Duodenal mucosa (tissue), 2 donors: ENCODE measurements at regions not wholly inside any gene's neighbourhood (a gene's known extent, or its start where the extent isn't known, plus 50 kb on each side); places are given as distances from the start of the nearest gene placed in this dataset.

ENCODE experiments used
- H3K27ac ChIP-seq: one replicate; pipeline ENCODE4 v1.7.0; 2013; ENCODE audit warnings: low read depth, low read length
- H3K27me3 ChIP-seq, 2 donors: one replicate each; pipeline ENCODE4 v1.7.0; 2013; ENCODE audit warnings: low read length in 2 of 2, control low read depth in 1 of 2; ENCODE audit not compliant: insufficient read depth in 2 of 2, control insufficient read depth in 1 of 2
- H3K36me3 ChIP-seq, 2 donors: one replicate each; pipeline ENCODE4 v1.7.0; 2013; ENCODE audit warnings: low read length in 2 of 2, control low read depth in 1 of 2; ENCODE audit not compliant: insufficient read depth in 2 of 2, control insufficient read depth in 1 of 2
- H3K4me1 ChIP-seq, 2 donors: one replicate each; pipeline ENCODE4 v1.7.0; 2013; ENCODE audit warnings: low read length in 2 of 2, control low read depth in 1 of 2; ENCODE audit not compliant: insufficient read depth in 2 of 2, control insufficient read depth in 1 of 2
- H3K4me3 ChIP-seq, 2 donors: one replicate each; pipeline ENCODE4 v1.7.0; 2013; ENCODE audit warnings: low read length in 2 of 2, low read depth in 1 of 2
- H3K9ac ChIP-seq, 2 donors: one replicate each; pipeline ENCODE4 v1.7.0; 2013; ENCODE audit warnings: low read length in 2 of 2, low read depth in 1 of 2
- H3K9me3 ChIP-seq, 2 donors: one replicate each; pipeline ENCODE4 v1.7.0; 2013; ENCODE audit warnings: low read length in 2 of 2, control low read depth in 1 of 2; ENCODE audit not compliant: control insufficient read depth in 1 of 2

- Histone ChIP-seq H3K9me3 (no peaks in the 10 kb centered on the region), H3K36me3 (no peaks in the 10 kb centered on the region), H3K27me3 (no peaks in the 10 kb centered on the region), H3K27ac (no peak overlapping the region), H3K4me3 (no peak overlapping the region), H3K4me1 (peaks cover 0 to 6% of the 10 kb centered on the region in 2 donors), H3K9ac (no peak overlapping the region)
Observed at GRCh38 chr1:168907786-168908348, 178.9 kb upstream of the DPT start.

- Histone ChIP-seq H3K4me3 (no peak overlapping the region), H3K9ac (no peak overlapping the region), H3K4me1 (peaks cover 0 to 6% of the 10 kb centered on the region in 2 donors), H3K36me3 (no peaks in the 10 kb centered on the region), H3K9me3 (no peaks in the 10 kb centered on the region), H3K27ac (no peak overlapping the region), H3K27me3 (no peaks in the 10 kb centered on the region)
Observed at GRCh38 chr1:168910403-168910802, 181.4 kb upstream of the DPT start.

GRCh38 chr1:168911370-168911769 is 182.4 kb upstream of the DPT start:
- Histone ChIP-seq H3K4me1 (peaks cover 0 to 6% of the 10 kb centered on the region in 2 donors), H3K4me3 (no peak overlapping the region), H3K36me3 (no peaks in the 10 kb centered on the region), H3K9ac (no peak overlapping the region), H3K9me3 (no peaks in the 10 kb centered on the region), H3K27me3 (no peaks in the 10 kb centered on the region), H3K27ac (no peak overlapping the region)

- Histone ChIP-seq H3K4me3 (no peak overlapping the region), H3K27me3 (no peaks in the 10 kb centered on the region), H3K9ac (no peak overlapping the region), H3K36me3 (no peaks in the 10 kb centered on the region), H3K9me3 (no peaks in the 10 kb centered on the region), H3K27ac (no peak overlapping the region), H3K4me1 (no peaks in the 10 kb centered on the region)
Observed at GRCh38 chr1:168913711-168914463, 184.9 kb upstream of the DPT start.

- Histone ChIP-seq H3K27me3 (no peaks in the 10 kb centered on the region), H3K4me1 (peaks cover 15 to 18% of the 10 kb centered on the region in 2 donors), H3K27ac (no peak overlapping the region), H3K36me3 (no peaks in the 10 kb centered on the region), H3K9me3 (no peaks in the 10 kb centered on the region), H3K9ac (no peak overlapping the region), H3K4me3 (no peak overlapping the region)
Observed at GRCh38 chr1:168917309-168917708, 188.3 kb upstream of the DPT start.

- no peak overlapping the region for H3K27ac ChIP-seq
Observed at GRCh38 chr1:168917796-168918195, 188.7 kb upstream of the ATP1B1 start.

GRCh38 chr1:168918860-168919741 is 187.4 kb upstream of the ATP1B1 start:
- H3K9ac ChIP-seq = no peak overlapping the region
- peaks cover 17 to 19% of the 10 kb centered on the region in 2 donors for H3K4me1 ChIP-seq
- no peaks in the 10 kb centered on the region for H3K9me3 ChIP-seq
- no peak overlapping the region for H3K4me3 ChIP-seq
- no peak overlapping the region for H3K27ac ChIP-seq
- no peaks in the 10 kb centered on the region for H3K27me3 ChIP-seq
- no peaks in the 10 kb centered on the region for H3K36me3 ChIP-seq

More at GRCh38 chr1:168917796-168918195, 188.7 kb upstream of the ATP1B1 start:
- H3K36me3 ChIP-seq = no peaks in the 10 kb centered on the region
- H3K9me3 ChIP-seq = no peaks in the 10 kb centered on the region
- H3K27me3 ChIP-seq = no peaks in the 10 kb centered on the region
- H3K4me3 ChIP-seq = no peak overlapping the region
- H3K9ac ChIP-seq = no peak overlapping the region
- peaks cover 17 to 19% of the 10 kb centered on the region in 2 donors for H3K4me1 ChIP-seq

GRCh38 chr1:168920456-168921094 is 185.9 kb upstream of the ATP1B1 start:
- peaks cover 17 to 19% of the 10 kb centered on the region in 2 donors for H3K4me1 ChIP-seq
- H3K4me3 ChIP-seq = no peak overlapping the region
- no peak overlapping the region for H3K9ac ChIP-seq
- no peaks in the 10 kb centered on the region for H3K27me3 ChIP-seq
- H3K36me3 ChIP-seq = no peaks in the 10 kb centered on the region
- H3K27ac ChIP-seq = no peak overlapping the region
- no peaks in the 10 kb centered on the region for H3K9me3 ChIP-seq

- no peaks in the 10 kb centered on the region for H3K9me3 ChIP-seq
- no peak overlapping the region for H3K9ac ChIP-seq
- peaks cover 17 to 19% of the 10 kb centered on the region in 2 donors for H3K4me1 ChIP-seq
- H3K4me3 ChIP-seq = peak overlapping the region in 1 of 2 donors; percentile 10
- no peaks in the 10 kb centered on the region for H3K36me3 ChIP-seq
- no peak overlapping the region for H3K27ac ChIP-seq
- no peaks in the 10 kb centered on the region for H3K27me3 ChIP-seq
Observed at GRCh38 chr1:168921629-168922028, 184.9 kb upstream of the ATP1B1 start.
